Caco-2 (cell line): ENCODE measurements at regions not wholly inside any gene's neighbourhood (a gene's known extent, or its start where the extent isn't known, plus 50 kb on each side); places are given as distances from the start of the nearest gene placed in this dataset.

ENCODE experiments used
- BruUV-seq: library from RNA; stranded (reverse); fragments of 400-500 nt; replicated peaks from 2 replicates; lab custom pipeline; 2021; lab: Mats Ljungman, UMichigan
- CTCF ChIA-PET: fragments of 300-600 bp; sonication (Branson Sonifier 250); formaldehyde crosslinking; loops from one replicate; lab custom pipeline; 2022; ENCODE audit warnings: antibody characterized with exemption; lab: Charles Lee
- POLR2A ChIA-PET: fragments of 300-600 bp; sonication (Branson Sonifier 250); formaldehyde crosslinking; loops from one replicate; lab custom pipeline; 2022; ENCODE audit warnings: antibody characterized with exemption; lab: Charles Lee
- DNase-seq, 2 experiments: peaks; one replicate each; pipeline versions ENCODE4 v3.0.0 to v3.0.0-alpha.2; 2020 to 2022
- H3K27me3 ChIP-seq: replicated peaks from 2 replicates; pipeline ENCODE4 v1.6.0; 2011; ENCODE audit warnings: low read length; ENCODE audit not compliant: control insufficient read depth, insufficient read depth
- H3K36me3 ChIP-seq: 2 replicates; pipeline ENCODE4 v1.5.1; 2011; ENCODE audit warnings: low read length; ENCODE audit not compliant: control insufficient read depth, insufficient read depth
- H3K4me1 ChIP-seq: fragments of 250-450 bp; sonication (Bioruptor Pico); 2 replicates; pipeline ENCODE4 v1.5.1; 2020; ENCODE audit warnings: mild to moderate bottlenecking
- H3K4me3 ChIP-seq: 2 replicates; pipeline ENCODE4 v1.5.1; 2011; ENCODE audit warnings: low read depth, mild to moderate bottlenecking, control low read depth, low read length
- H3K9me3 ChIP-seq: fragments of 250-450 bp; sonication (Bioruptor Pico); 2 replicates; pipeline ENCODE4 v1.5.1; 2020; ENCODE audit warnings: mild to moderate bottlenecking, moderate library complexity
- H3K27ac Mint-ChIP-seq: one replicate; pipeline ENCODE4 v1.8.0; 2022; ENCODE audit warnings: mixed read lengths; ENCODE audit not compliant: unreplicated experiment
- H3K27me3 Mint-ChIP-seq: one replicate; pipeline ENCODE4 v1.8.0; 2022; ENCODE audit warnings: mixed read lengths; ENCODE audit not compliant: insufficient read depth, unreplicated experiment
- H3K36me3 Mint-ChIP-seq: one replicate; pipeline ENCODE4 v1.8.0; 2022; ENCODE audit warnings: mild to moderate bottlenecking, mixed read lengths; ENCODE audit not compliant: insufficient read depth, unreplicated experiment
- H3K4me1 Mint-ChIP-seq: one replicate; pipeline ENCODE4 v1.8.0; 2022; ENCODE audit warnings: low read depth, mixed read lengths; ENCODE audit not compliant: unreplicated experiment
- H3K4me3 Mint-ChIP-seq: one replicate; pipeline ENCODE4 v1.8.0; 2022; ENCODE audit warnings: mild to moderate bottlenecking, moderate library complexity, mixed read lengths; ENCODE audit not compliant: unreplicated experiment
- H3K9me3 Mint-ChIP-seq: one replicate; pipeline ENCODE4 v1.8.0; 2022; ENCODE audit warnings: mixed read lengths; ENCODE audit not compliant: unreplicated experiment
- intact Hi-C: fragments of 100-400 bp; cut with micrococcal nuclease; formaldehyde crosslinking; loops from one replicate; pipeline ENCODE4 v1.10.0; 2022; ENCODE audit not compliant: unreplicated experiment
- TF ChIP-seq, protein P1 (sequence below), 2 experiments: fragments of 200-600 bp in 1 of 2; IDR thresholded peaks; 1 replicate in 1 of 2; 2 replicates in 1 of 2; pipeline versions ENCODE4 v1.5.1 to v1.8.0; 2011 to 2022; ENCODE audit warnings: antibody characterized with exemption in 1 of 2, control low read depth in 1 of 2, inconsistent platforms in 1 of 2, low read depth in 1 of 2, low read length in 1 of 2, mild to moderate bottlenecking in 1 of 2, moderate library complexity in 1 of 2; ENCODE audit not compliant: insufficient read depth in 1 of 2, severe bottlenecking in 1 of 2, unreplicated experiment in 1 of 2

DNA sequence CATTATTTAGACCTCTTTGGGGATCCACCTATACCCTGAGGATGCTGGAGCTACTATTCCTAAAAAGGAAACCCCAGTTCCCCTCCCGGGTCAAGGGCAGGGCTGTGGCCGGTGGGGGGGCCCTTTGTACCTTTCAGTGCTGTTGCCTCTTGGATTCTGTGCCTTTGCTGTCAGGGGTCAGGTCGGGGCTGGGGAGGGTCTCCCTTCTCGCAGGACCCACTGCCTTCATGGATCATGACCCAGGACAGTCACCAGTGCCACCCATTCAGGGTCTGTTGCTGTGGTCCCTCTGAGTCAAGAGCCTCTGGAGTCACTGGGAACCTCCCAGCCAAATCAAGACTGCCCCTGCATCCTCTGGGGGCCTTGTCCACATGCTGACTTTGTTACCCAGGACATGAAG is 78.1 kb upstream of the CCND1 start:
- ChIA-PET CTCF (no interaction called here), POLR2A (no interaction called here)
- H3K36me3 Mint-ChIP-seq, result no peaks in the 10 kb centered on the region
- H3K9me3 Mint-ChIP-seq, result peaks cover 8% of the 10 kb centered on the region
- Histone ChIP-seq H3K4me3 (no peak overlapping the region), H3K27me3 (no peaks in the 10 kb centered on the region), H3K36me3 (no peaks in the 10 kb centered on the region), H3K4me1 (no peaks in the 10 kb centered on the region), H3K9me3 (peaks cover 3% of the 10 kb centered on the region; the same call in 1 of the 2 replicates)
- TF ChIP-seq, protein P1, sequence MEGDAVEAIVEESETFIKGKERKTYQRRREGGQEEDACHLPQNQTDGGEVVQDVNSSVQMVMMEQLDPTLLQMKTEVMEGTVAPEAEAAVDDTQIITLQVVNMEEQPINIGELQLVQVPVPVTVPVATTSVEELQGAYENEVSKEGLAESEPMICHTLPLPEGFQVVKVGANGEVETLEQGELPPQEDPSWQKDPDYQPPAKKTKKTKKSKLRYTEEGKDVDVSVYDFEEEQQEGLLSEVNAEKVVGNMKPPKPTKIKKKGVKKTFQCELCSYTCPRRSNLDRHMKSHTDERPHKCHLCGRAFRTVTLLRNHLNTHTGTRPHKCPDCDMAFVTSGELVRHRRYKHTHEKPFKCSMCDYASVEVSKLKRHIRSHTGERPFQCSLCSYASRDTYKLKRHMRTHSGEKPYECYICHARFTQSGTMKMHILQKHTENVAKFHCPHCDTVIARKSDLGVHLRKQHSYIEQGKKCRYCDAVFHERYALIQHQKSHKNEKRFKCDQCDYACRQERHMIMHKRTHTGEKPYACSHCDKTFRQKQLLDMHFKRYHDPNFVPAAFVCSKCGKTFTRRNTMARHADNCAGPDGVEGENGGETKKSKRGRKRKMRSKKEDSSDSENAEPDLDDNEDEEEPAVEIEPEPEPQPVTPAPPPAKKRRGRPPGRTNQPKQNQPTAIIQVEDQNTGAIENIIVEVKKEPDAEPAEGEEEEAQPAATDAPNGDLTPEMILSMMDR (IDR thresholded peaks at IDR 0.05; ENCODE audit: insufficient read depth in 1 of 2, low read depth in 1 of 2, low read length in 1 of 2, severe bottlenecking in 1 of 2, unreplicated experiment in 1 of 2), result no peak
- no peak overlapping the region for H3K27ac Mint-ChIP-seq
- no peak for DNase-seq
- BruUV-seq, result no TSS peak
- no peaks in the 10 kb centered on the region for H3K27me3 Mint-ChIP-seq
- intact Hi-C loops, result no loop called here
- H3K4me1 Mint-ChIP-seq, result no peaks in the 10 kb centered on the region
- H3K4me3 Mint-ChIP-seq, result no peak overlapping the region

DNA sequence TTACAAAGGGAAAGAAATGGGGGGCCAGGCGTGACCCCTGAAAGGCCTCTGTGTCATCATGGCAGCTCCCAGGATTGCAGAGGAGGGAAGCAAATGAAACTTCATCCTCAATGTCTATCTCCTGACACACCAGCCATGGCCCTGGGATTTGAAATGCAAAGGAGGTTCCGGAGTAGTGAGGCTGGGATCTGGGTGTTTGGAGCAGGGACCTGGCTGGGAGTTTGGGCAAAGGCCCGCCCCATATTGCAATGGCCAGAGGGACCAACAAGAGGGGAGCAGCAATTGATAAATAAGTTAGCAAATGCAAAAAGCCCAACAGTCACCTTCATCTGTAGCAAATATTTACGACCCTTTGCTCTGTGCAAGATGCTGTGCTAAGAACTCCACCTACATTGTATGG is 77.7 kb upstream of the CCND1 start:
- H3K4me3 Mint-ChIP-seq, result no peak overlapping the region
- POLR2A ChIA-PET, result no interaction called here
- BruUV-seq, result no TSS peak

DNA sequence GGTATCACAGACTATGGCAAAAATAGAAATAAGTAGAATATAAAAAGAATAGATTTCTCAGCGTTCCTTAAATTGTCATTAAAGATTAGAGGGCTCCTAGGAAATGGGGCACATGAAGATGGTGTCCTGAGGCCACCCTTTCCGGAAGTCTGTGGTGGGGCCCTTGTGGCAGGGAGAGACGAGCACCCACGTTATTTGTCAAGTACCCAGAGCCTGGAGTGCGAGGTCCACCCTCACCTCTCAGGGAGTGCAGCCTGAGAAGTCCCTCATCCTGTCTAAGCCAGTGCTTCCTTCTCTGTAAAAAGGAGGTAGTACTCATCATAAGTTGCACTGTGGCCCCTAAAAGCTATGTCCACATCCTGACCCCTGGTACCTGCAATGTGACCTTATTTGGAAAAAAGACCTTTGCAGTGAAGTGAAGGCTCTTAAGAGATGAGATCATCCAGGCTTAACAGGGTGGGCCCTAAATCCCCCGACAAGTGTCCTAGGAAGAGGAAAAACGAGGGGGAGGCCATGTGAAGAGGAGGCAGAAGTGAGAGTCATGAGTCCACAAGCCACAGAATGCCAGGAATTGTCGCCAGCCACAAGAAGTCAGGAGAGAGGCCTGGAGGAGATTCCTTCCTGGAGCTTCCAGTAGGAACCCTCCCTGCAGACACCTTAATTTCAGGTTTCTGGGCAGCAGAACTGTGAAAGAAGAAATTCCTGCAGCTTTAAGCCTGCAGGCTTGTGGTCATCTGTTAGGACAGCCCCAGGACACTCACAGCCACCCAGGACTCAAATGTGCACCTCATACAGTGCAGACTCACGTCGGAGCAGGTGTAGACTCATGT is 76.8 kb upstream of the CCND1 start:
- peaks cover 8% of the 10 kb centered on the region for H3K9me3 Mint-ChIP-seq
- no peak for DNase-seq
- peaks cover 3% of the 10 kb centered on the region; the same call in 1 of the 2 replicates for H3K9me3 ChIP-seq
- ChIA-PET CTCF (no interaction called here), POLR2A (no interaction called here)
- intact Hi-C loops, result no loop called here
- H3K4me3 ChIP-seq, result no peak overlapping the region
- H3K4me1 ChIP-seq, result no peaks in the 10 kb centered on the region
- BruUV-seq, result no TSS peak
- no peaks in the 10 kb centered on the region for H3K36me3 Mint-ChIP-seq
- no peaks in the 10 kb centered on the region for H3K27me3 ChIP-seq
- H3K4me3 Mint-ChIP-seq, result no peak overlapping the region
- no peak overlapping the region for H3K27ac Mint-ChIP-seq
- no peaks in the 10 kb centered on the region for H3K36me3 ChIP-seq
- TF ChIP-seq, protein P1 (IDR thresholded peaks at IDR 0.05; ENCODE audit: insufficient read depth in 1 of 2, low read depth in 1 of 2, low read length in 1 of 2, severe bottlenecking in 1 of 2, unreplicated experiment in 1 of 2), result no peak
- H3K4me1 Mint-ChIP-seq, result no peaks in the 10 kb centered on the region
- H3K27me3 Mint-ChIP-seq, result no peaks in the 10 kb centered on the region

More for the DNA sequence above, 77.7 kb upstream of the CCND1 start:
- peaks cover 8% of the 10 kb centered on the region for H3K9me3 Mint-ChIP-seq
- CTCF ChIA-PET, result no interaction called here
- H3K27me3 Mint-ChIP-seq, result no peaks in the 10 kb centered on the region
- H3K9me3 ChIP-seq, result peaks cover 3% of the 10 kb centered on the region; the same call in 1 of the 2 replicates
- no peaks in the 10 kb centered on the region for H3K36me3 Mint-ChIP-seq
- no peak for DNase-seq
- no peaks in the 10 kb centered on the region for H3K27me3 ChIP-seq
- no peak overlapping the region for H3K4me3 ChIP-seq
- TF ChIP-seq, protein P1 (IDR thresholded peaks at IDR 0.05; ENCODE audit: insufficient read depth in 1 of 2, low read depth in 1 of 2, low read length in 1 of 2, severe bottlenecking in 1 of 2, unreplicated experiment in 1 of 2), result no peak
- H3K4me1 ChIP-seq, result no peaks in the 10 kb centered on the region
- no peaks in the 10 kb centered on the region for H3K36me3 ChIP-seq
- no peaks in the 10 kb centered on the region for H3K4me1 Mint-ChIP-seq
- intact Hi-C loops, result no loop called here
- H3K27ac Mint-ChIP-seq, result no peak overlapping the region
